NCI-H2029 treated with DMSO at 0.1 percent for 48 hours (cell line): ENCODE measurements at regions not wholly inside any gene's neighbourhood (a gene's known extent, or its start where the extent isn't known, plus 50 kb on each side); places are given as distances from the start of the nearest gene placed in this dataset.

ENCODE experiments used
- DNase-seq: peaks from one replicate; lab custom pipeline; 2025; lab: John Stamatoyannopoulos, UW

DNA sequence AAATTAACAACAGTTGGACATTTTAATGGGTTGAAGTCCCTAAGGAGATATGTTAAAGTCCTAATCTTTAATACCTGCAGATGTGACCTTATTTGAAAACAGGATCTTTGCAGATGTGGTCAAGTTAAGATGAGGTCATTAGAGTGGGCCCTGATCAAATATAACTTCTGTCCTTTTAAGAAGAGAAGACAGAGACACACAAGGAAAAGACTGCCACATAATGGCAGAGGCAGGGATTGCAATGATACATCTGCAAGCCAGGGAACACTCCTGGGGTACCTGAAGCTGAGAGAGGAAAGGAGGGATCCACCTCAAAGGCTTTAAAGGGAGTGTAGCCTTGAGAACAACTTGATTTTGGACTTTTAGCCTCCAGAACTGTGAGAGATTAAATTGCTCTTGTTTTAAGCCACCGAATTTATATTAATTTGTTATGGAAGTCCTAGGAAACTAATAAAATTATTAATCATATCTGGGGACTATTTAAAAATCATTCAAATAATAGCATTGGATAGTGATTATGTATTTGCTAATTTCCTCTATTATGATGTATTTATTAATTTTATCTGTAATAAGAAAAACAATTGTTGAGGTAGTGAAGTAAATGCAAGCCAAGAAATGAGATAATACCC lies 700.0 kb upstream of the PCDH15 start:
- peak; percentile 7 for DNase-seq

DNA sequence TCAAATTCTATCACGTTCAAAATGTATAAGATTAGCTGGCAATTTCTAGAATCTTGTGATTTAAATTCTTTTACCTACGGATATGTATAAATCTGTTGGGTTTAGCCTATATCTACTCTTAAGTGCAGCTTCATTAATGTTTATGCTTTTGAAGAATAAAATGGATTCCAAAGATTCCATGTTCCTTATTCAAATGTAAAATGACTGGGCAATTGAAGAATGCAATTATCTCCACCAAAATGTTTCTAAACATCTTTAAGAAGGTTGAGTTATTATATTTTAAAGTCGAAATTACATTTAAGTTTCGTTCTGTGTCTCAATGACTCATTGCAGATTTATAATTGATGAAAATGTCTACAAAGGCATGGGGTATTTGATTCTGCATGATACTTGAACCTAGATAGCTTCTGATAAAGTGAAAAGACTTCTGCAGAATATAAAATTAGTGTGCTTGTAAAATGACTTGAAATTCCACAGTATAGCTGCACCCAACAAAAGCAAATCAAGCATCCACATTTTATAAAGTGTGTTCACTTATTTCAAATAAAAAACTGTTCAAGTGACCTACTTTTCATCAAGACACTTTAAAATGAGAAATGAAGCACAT lies 697.0 kb upstream of the PCDH15 start:
- no peak for DNase-seq

GRCh38 chr10:55495555-55495954 lies 694.5 kb upstream of the PCDH15 start:
- no peak for DNase-seq

DNA sequence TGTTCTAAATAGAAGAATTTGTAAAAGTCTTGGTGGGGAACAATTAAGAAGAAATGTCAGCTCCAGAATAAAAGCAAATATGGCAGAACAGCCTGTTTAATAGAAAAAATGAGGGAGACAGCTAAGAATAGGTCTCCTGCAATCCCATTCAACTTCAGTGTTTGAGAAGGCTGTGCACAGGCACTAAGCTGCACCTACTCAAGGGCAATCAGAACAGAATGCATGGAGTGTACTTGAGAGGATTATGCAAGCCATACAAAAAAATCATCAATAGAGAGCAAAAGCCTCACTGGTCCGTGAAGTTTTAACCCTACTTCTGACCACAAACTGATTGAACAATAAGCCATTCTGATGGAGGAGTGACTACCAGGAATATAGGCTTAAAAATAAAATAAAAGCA lies 690.7 kb upstream of the PCDH15 start:
- no peak for DNase-seq

GRCh38 chr10:55485827-55486226 lies 684.8 kb upstream of the PCDH15 start:
- DNase-seq: no peak

- no peak for DNase-seq
Observed at GRCh38 chr10:55476129-55476528, 675.1 kb upstream of the PCDH15 start.

DNA sequence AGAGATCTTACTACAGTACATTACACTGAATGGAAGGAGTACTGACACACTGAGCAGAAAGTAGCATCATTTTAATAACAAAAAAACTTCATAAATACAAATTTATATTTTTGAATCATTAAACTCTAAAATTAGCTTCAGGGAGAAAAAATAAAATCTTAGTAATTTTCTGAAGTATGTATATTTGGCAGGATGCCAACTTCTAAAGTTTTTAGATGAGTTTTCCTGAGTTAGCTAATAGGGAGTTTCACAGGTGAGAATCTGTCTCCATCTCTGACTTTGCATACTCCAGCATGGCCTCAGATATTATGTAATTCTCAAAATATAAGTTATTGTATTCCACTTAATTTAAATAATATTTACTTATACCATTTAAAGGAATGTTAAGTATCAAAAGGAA lies 673.2 kb upstream of the PCDH15 start:
- no peak for DNase-seq

DNA sequence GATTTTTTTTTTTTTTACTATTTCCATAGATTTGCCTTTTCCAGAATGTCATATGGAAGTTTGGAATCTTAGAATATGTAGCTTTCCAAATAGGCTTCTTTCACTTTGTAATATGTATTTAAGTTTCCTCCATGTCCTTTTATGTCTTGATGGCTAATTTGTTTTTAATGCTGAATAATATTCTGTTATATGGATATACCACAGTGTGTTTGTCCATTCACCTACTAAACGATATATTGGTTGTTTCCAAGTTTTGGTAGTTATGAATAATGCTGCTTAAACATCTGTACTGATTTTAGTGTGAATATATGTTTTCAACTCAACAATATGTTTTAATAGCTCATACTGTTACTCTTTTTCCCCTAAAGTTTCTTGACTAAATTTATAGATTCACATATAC lies 669.8 kb upstream of the PCDH15 start:
- no peak for DNase-seq

DNA sequence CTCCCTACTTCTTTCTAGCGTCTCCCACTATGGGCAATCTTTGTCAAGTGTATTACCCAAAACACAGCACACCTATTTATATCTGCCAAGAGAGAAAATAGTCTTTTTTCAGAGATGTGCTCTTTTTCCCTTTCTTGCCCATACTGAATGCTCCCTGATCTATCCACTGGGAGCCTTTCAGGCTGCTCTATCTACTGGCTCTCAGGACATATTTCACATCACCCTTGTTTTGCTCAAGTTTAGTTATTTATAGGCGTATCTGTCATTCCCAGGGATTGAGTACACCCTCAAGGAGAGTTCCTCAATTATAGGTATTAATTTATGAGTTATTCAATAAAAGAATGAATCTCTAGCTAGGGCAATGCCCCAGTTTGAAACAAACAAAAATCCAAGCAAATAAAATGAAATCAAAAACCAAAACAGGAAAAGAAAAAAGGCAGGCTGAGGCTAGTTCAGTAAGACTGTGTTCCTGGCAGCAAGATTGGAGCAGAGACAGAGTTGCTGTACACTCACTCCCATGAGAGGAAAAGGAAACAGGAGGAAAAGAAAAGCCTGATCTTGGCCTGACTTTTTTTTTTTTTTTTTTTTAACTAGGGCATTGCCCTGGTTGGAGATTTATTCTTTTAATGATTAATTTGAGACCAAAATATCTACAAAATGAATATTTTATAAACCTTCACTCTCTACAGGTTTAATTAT lies 665.9 kb upstream of the PCDH15 start:
- DNase-seq: no peak

DNA sequence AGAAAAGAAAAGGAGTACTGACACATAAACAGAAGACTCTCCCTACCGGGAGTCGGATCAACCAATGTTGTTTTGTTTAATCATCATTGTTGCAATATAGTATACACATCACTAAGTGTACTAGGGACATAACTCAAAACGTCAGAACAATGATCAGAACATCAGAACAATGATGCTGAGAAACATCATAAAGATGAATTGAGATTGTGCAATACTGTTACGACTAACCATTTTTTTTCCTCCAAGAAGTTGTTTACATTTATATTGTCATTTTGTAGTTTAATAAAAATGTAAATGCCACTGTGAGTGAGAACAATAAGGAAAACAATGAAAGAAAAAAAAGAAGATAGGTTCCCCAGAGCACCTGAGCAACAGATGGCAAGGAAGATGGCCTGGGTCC lies 663.1 kb upstream of the PCDH15 start:
- DNase-seq: no peak

- DNase-seq: no peak
Observed at GRCh38 chr10:55460008-55460407, 659.0 kb upstream of the PCDH15 start.

- no peak for DNase-seq
Observed at GRCh38 chr10:55449981-55450380, 649.0 kb upstream of the PCDH15 start.

DNA sequence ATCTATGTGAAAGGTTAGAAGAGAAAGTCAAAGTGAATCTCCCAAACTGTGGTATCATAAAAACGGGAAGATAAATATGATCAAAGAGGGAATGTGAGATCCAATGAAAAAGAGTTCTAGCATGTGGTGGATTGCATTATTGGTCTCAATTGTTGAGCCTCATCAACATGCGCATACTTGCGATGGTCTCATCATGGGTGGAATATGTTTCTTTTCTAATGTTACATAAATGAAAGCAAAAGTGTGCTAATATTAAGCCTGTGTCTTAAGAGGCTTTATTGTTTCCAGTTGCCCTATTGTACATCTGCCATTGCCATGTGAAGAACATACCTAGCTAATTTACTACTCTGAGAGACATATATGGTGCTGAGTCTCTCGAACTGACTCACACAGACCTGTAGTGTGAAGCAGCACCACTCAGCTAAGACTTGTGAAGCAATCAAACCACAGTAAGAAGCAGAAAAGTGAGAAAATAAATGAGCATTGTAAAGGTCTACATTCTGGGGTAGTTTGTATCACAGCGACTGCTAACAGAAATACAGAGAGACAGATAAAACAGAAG lies 645.5 kb upstream of the PCDH15 start:
- DNase-seq: no peak

DNA sequence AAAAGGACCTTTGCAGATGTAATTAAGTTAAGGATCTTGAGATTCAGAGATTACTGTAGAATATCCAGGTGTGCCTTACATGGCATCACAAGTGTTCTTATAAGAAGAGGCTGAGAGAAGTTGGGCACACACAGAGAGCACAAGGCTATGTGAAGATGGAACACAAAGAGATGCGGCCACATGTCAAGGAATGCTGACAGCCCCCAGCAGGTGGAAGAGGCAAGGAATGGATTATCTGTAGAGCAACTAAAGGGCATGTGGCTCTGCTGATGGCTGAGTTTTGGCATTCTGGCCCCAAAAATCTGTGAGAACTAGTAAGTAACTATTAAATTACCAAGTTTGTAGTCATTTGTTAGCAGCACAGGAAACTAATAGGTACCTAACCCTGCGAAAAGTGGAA lies 640.7 kb upstream of the PCDH15 start:
- no peak for DNase-seq

DNA sequence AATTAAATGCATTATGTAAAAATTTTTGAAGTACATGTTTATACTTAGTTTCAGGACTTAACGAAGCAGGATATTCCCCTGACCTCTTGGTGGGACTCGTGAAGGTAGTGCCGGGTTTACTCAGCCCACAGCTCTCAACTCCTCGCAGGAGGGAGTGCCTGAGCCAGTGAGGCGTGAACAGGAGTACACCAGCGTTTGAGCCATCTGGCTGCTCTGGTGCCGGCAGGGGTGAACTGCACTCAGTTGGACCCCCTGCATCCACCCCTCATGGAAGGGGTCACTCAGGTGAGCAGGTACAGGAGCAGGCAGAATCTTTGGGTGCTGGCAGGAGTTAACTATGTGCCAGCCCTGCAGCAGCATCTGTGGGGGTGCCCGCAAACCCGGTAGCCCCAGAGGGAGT lies 625.1 kb upstream of the PCDH15 start:
- no peak for DNase-seq

DNA sequence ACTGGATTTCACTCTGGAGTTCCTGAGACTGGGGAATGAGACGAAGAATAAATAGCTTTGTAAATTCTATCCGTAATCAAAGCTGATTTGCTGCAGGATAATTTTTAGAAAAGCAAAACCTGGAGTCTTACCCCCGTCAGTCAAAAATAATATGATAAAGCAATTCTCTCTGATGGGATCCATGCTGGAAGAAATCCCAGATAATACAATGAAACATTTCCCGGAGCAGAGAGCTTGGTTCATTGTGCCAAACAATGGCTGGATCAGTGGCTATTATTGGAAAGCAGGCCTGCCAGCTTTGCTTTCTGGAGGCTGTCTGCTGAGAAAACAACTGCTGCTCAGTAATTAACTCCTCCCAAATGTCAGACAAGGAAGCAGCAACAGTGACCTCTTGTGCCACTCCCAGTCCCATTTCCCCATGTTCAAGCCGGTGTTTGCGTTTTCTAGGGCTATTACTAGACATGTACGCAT lies 609.4 kb upstream of the PCDH15 start:
- peak; percentile 47 for DNase-seq

- DNase-seq: no peak
Observed at GRCh38 chr10:55404094-55404493, 603.1 kb upstream of the PCDH15 start.

- no peak for DNase-seq
Observed at GRCh38 chr10:55400075-55400849, 599.2 kb upstream of the PCDH15 start.

- DNase-seq: no peak
Observed at GRCh38 chr10:55398497-55398882, 597.5 kb upstream of the PCDH15 start.

DNA sequence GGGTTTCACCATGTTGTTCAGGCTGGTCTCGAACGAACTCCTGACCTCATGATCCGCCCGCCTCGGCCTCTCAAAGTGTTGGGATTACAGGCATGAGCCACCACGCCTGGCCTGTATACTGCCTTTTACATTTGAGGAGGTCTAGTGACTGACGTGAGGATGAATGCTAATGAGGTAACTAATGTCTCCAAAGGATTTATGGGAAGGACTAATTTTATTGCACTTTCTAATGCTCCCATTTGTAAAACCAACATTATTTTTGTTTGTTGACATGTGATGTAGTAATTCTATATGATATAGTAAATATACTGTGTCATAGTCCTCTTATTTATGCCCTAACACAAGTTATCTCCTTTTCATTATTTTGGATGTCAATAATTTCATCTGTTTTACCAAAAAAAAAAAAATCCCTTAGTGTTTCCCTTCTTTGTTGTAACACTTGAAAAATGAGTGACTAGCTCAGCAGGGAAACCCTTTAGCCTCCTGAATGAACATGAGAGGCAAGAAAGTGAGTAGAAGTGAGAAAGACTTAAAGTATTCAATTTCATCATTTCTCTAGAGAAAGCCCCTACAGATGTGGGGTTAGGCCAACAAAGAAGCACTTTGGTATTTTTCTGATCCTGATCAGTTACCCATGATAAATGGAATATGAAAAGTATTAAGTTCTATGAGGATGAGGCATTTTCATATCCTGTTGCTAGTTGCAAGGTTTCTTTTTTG lies 596.9 kb upstream of the PCDH15 start:
- DNase-seq: no peak

DNA sequence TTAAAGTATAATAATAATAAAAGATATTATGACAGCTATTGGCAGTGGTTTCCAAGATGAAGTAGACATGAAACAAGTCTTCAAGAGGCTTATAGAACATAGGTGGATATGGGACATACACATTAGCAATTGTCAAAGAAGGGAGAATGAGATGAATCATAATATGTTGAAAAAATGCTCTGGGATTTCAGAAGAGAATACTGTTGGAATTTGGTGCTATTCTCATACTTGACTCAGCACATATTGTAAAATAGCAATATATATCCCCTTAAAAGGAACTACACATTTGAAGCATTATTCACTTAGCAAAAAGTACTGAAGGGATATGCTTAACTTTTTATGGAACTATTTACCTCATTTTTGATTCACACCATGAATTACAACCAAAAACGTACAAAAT lies 577.2 kb upstream of the PCDH15 start:
- no peak for DNase-seq

DNA sequence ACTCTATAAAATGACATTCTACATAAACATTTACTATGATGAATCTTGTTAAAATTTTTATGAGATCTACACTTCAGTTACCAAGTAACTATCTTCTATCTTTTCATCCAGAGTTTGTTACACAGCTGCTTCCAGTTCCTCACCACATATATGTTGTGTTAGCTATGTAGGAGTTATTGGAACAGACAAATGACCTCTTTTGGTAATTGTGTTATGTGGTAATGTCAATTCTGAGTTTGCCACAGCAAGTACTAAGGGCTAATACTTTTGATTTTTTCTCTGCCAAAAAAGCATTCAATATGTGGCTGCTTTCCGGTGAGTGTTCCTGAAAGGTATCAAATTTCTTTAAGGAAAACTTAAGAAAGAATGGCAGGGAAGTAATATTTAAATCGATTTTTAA lies 573.9 kb upstream of the PCDH15 start:
- no peak for DNase-seq
